GM12872 (cell line): ENCODE measurements at regions not wholly inside any gene's neighbourhood (a gene's known extent, or its start where the extent isn't known, plus 50 kb on each side); places are given as distances from the start of the nearest gene placed in this dataset.

Source experiments
- CTCF ChIP-seq: IDR thresholded peaks from 3 replicates; pipeline ENCODE4 v1.5.1; 2011; ENCODE audit warnings: low read depth, mild to moderate bottlenecking, low read length, moderate library complexity; ENCODE audit not compliant: insufficient read depth

GRCh38 chr1:70914224-70914623 lies 133.4 kb downstream of the PTGER3 start:
- TF ChIP-seq CTCF = no peak

- no peak for TF ChIP-seq CTCF
Observed at GRCh38 chr1:70915258-70916033, 132.2 kb downstream of the PTGER3 start.

GRCh38 chr1:70916034-70916427 lies 131.6 kb downstream of the PTGER3 start:
- TF ChIP-seq CTCF = no peak

DNA sequence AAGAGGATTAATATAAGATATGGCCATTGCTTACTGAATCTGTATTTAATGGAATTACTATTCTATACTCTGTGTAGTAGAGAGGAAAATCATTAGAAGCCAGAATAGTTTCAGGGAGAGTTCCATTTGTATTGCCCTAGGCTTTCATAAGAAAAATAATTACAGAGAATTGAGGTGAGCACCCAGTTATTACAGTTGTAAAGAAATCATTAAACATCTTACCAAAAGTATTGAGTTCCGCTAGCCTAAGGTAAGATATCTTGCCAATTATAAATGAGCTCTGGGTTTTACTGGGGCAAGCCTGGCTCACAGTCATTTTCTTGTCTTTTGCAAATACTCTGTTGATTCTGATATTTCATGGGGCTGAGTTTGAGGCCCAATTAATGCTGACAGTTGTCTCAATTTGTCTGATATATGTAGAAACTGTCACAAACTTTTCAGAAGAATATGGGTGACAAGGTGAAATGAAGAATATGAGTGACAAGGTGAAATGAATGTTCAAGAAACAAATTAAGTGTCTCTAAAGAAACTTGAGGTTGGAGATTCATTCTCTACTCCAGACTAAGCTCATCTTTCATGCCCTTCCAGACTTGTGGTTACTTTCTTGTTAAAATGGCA lies 127.8 kb downstream of the PTGER3 start:
- TF ChIP-seq CTCF = no peak
